ENCODE measurements at regions not wholly inside any gene's neighbourhood (a gene's known extent, or its start where the extent isn't known, plus 50 kb on each side); places are given as distances from the start of the nearest gene placed in this dataset.

DNA sequence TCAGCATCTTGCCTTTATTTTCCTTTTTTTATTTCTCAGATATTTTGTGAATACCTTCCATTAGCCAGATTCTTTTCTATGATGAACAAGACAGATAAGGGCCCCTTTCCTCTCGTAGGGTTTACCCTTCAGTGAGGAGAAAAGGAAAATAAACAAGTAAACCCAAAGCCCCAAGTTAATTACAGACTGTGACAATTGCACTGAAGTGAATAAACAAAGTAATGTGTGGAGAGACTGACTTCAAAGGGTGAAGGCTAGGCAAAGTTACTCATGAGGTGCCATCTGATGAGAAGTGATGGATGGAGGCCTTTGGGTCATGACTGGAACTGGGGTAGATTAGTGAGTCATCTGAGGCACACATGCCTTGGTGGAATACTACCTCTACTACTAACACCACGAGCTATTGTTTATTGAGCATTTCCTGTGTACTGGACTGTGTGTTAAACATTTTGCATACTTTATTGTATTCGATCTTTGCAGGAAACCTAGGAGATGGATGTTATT lies 143.4 kb upstream of the PRICKLE1 start:
- H3K79me2 ChIP-seq (ENCODE audit: control insufficient read depth, insufficient read depth, low read length): no peaks in the 10 kb centered on the region
- H3K4me2 ChIP-seq (ENCODE audit: extremely low read depth, insufficient read depth, low read length): no peak overlapping the region
- no peaks in the 10 kb centered on the region for H4K20me1 ChIP-seq (ENCODE audit: control insufficient read depth, extremely low read depth, insufficient read depth, low read length)
- peak in 1 of 2 donors; percentile 52 for DNase-seq (ENCODE audit: low read depth in 2 of 2)
- no peak overlapping the region for H2AFZ ChIP-seq (ENCODE audit: low read length)
- H3K36me3 ChIP-seq (ENCODE audit: control insufficient read depth, insufficient read depth, low read length): no peaks in the 10 kb centered on the region
- TF ChIP-seq EZH2 (IDR thresholded peaks at IDR 0.05; ENCODE audit: low read length, missing control alignments): no peak
- TF ChIP-seq, protein P1, sequence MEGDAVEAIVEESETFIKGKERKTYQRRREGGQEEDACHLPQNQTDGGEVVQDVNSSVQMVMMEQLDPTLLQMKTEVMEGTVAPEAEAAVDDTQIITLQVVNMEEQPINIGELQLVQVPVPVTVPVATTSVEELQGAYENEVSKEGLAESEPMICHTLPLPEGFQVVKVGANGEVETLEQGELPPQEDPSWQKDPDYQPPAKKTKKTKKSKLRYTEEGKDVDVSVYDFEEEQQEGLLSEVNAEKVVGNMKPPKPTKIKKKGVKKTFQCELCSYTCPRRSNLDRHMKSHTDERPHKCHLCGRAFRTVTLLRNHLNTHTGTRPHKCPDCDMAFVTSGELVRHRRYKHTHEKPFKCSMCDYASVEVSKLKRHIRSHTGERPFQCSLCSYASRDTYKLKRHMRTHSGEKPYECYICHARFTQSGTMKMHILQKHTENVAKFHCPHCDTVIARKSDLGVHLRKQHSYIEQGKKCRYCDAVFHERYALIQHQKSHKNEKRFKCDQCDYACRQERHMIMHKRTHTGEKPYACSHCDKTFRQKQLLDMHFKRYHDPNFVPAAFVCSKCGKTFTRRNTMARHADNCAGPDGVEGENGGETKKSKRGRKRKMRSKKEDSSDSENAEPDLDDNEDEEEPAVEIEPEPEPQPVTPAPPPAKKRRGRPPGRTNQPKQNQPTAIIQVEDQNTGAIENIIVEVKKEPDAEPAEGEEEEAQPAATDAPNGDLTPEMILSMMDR (conservative IDR thresholded peaks at IDR 0.05 in 1 of 2, IDR thresholded peaks at IDR 0.05 in 1 of 2; ENCODE audit: low read depth in 1 of 2, low read length in 2 of 2): no peak
- no peaks in the 10 kb centered on the region for H3K27me3 ChIP-seq (ENCODE audit: control insufficient read depth, insufficient read depth, low read length)
- H3K9me3 ChIP-seq (ENCODE audit: control insufficient read depth, insufficient read depth, low read depth, low read length): no peaks in the 10 kb centered on the region
- H3K27ac ChIP-seq (ENCODE audit: insufficient read depth, low read length): no peak overlapping the region
- no peak overlapping the region for H3K4me3 ChIP-seq (replicated peaks in 1 of 4; ENCODE audit: control extremely low read depth in 1 of 4, insufficient read depth in 1 of 4, low read depth in 3 of 4, low read length in 4 of 4)
- H3K4me1 ChIP-seq (ENCODE audit: control insufficient read depth, extremely low read depth, insufficient read depth, low read length): no peaks in the 10 kb centered on the region
- no peak overlapping the region for H3K9ac ChIP-seq (ENCODE audit: insufficient read depth, low read length)

DNA sequence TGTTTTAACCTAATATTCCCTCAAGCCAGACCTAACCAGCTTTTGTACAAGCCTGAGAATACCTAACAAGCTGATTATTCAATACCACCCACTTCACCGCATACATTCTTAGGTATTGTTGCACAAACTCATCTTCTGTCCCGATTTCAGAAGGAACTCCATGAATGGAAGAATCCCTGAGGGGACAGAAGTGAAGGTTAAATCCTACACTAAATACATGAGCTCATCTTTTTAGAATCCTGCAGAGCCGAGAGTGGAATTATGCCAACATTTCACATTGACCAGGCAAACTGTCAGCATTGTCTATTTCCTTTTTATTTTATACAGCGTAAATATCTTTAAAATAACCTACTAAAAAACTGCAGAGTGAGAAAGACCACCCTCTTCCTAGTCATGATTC lies 140.7 kb upstream of the PRICKLE1 start:
- no peaks in the 10 kb centered on the region for H3K4me1 ChIP-seq (ENCODE audit: control insufficient read depth, extremely low read depth, insufficient read depth, low read length)
- H3K36me3 ChIP-seq (ENCODE audit: control insufficient read depth, insufficient read depth, low read length): no peaks in the 10 kb centered on the region
- H3K9ac ChIP-seq (ENCODE audit: insufficient read depth, low read length): no peak overlapping the region
- no peaks in the 10 kb centered on the region for H3K79me2 ChIP-seq (ENCODE audit: control insufficient read depth, insufficient read depth, low read length)
- peak in 1 of 2 donors; percentile 64 for DNase-seq (ENCODE audit: low read depth in 2 of 2)
- no peaks in the 10 kb centered on the region for H3K9me3 ChIP-seq (ENCODE audit: control insufficient read depth, insufficient read depth, low read depth, low read length)
- no peak overlapping the region for H3K4me3 ChIP-seq (replicated peaks in 1 of 4; ENCODE audit: control extremely low read depth in 1 of 4, insufficient read depth in 1 of 4, low read depth in 3 of 4, low read length in 4 of 4)
- no peak overlapping the region for H3K27ac ChIP-seq (ENCODE audit: insufficient read depth, low read length)
- H4K20me1 ChIP-seq (ENCODE audit: control insufficient read depth, extremely low read depth, insufficient read depth, low read length): no peaks in the 10 kb centered on the region
- no peak overlapping the region for H3K4me2 ChIP-seq (ENCODE audit: extremely low read depth, insufficient read depth, low read length)
- no peaks in the 10 kb centered on the region for H3K27me3 ChIP-seq (ENCODE audit: control insufficient read depth, insufficient read depth, low read length)
- H2AFZ ChIP-seq (ENCODE audit: low read length): no peak overlapping the region
- no peak for TF ChIP-seq EZH2 (IDR thresholded peaks at IDR 0.05; ENCODE audit: low read length, missing control alignments)
- TF ChIP-seq, protein P1 (conservative IDR thresholded peaks at IDR 0.05 in 1 of 2, IDR thresholded peaks at IDR 0.05 in 1 of 2; ENCODE audit: low read depth in 1 of 2, low read length in 2 of 2): no peak

GRCh38 chr12:42729535-42729900 lies 140.0 kb upstream of the PRICKLE1 start:
- Histone ChIP-seq H3K27me3 (ENCODE audit: control insufficient read depth, insufficient read depth, low read length) (no peaks in the 10 kb centered on the region), H3K27ac (ENCODE audit: insufficient read depth, low read length) (no peak overlapping the region), H3K79me2 (ENCODE audit: control insufficient read depth, insufficient read depth, low read length) (no peaks in the 10 kb centered on the region), H3K4me1 (ENCODE audit: control insufficient read depth, extremely low read depth, insufficient read depth, low read length) (no peaks in the 10 kb centered on the region), H3K4me2 (ENCODE audit: extremely low read depth, insufficient read depth, low read length) (no peak overlapping the region), H3K36me3 (ENCODE audit: control insufficient read depth, insufficient read depth, low read length) (no peaks in the 10 kb centered on the region), H2AFZ (ENCODE audit: low read length) (no peak overlapping the region), H3K9ac (ENCODE audit: insufficient read depth, low read length) (no peak overlapping the region), H3K9me3 (ENCODE audit: control insufficient read depth, insufficient read depth, low read depth, low read length) (no peaks in the 10 kb centered on the region), H4K20me1 (ENCODE audit: control insufficient read depth, extremely low read depth, insufficient read depth, low read length) (no peaks in the 10 kb centered on the region), H3K4me3 (replicated peaks in 1 of 4; ENCODE audit: control extremely low read depth in 1 of 4, insufficient read depth in 1 of 4, low read depth in 3 of 4, low read length in 4 of 4) (no peak overlapping the region)
- TF ChIP-seq EZH2 (IDR thresholded peaks at IDR 0.05; ENCODE audit: low read length, missing control alignments): no peak
- TF ChIP-seq, protein P1 (conservative IDR thresholded peaks at IDR 0.05 in 1 of 2, IDR thresholded peaks at IDR 0.05 in 1 of 2; ENCODE audit: low read depth in 1 of 2, low read length in 2 of 2): no peak
- DNase-seq (ENCODE audit: low read depth in 2 of 2): peak in 1 of 2 donors; percentile 75

Measured in fibroblast of lung (primary cell).